DND-41 (cell line): ENCODE measurements at regions not wholly inside any gene's neighbourhood (a gene's known extent, or its start where the extent isn't known, plus 50 kb on each side); places are given as distances from the start of the nearest gene placed in this dataset.

ENCODE experiments used
- ATAC-seq: fragments of 200-7000 bp; cut with Tn5 transposase; 3 replicates; pipeline ENCODE4 v1.9.1; 2021; ENCODE audit warnings: low read depth; ENCODE audit not compliant: insufficient read depth
- DNase-seq: peaks from one replicate; pipeline ENCODE4 v3.0.0-alpha.2; 2020
- H2AFZ ChIP-seq: 2 replicates; pipeline ENCODE4 v1.6.0; 2012; ENCODE audit warnings: low read depth, low read length
- H3K27ac ChIP-seq: 2 replicates; pipeline ENCODE4 v1.5.1; 2012; ENCODE audit warnings: low read length, inconsistent platforms
- H3K27me3 ChIP-seq: fragments of 200-600 bp; sonication (generic); 2 replicates; pipeline ENCODE4 v1.6.0; 2012; ENCODE audit warnings: low read length, mild to moderate bottlenecking, inconsistent platforms; ENCODE audit not compliant: insufficient read depth, poor library complexity
- H3K36me3 ChIP-seq: 2 replicates; pipeline ENCODE4 v1.5.1; 2012; ENCODE audit warnings: low read length, inconsistent platforms; ENCODE audit not compliant: insufficient read depth
- H3K4me1 ChIP-seq: 2 replicates; pipeline ENCODE4 v1.5.1; 2012; ENCODE audit warnings: mild to moderate bottlenecking, low read length; ENCODE audit not compliant: insufficient read depth
- H3K4me2 ChIP-seq: 2 replicates; pipeline ENCODE4 v1.6.0; 2012; ENCODE audit warnings: mild to moderate bottlenecking, moderate library complexity, low read length, inconsistent platforms; ENCODE audit not compliant: insufficient read depth
- H3K4me3 ChIP-seq, 2 experiments: fragments of 200-600 bp in 1 of 2; shearing (Covaris generic) in 1 of 2; 2 replicates each; pipeline ENCODE4 v1.5.1; 2012 to 2016; ENCODE audit warnings: inconsistent platforms in 2 of 2, low read length in 2 of 2, mild to moderate bottlenecking in 2 of 2, low read depth in 1 of 2, moderate library complexity in 1 of 2
- H3K79me2 ChIP-seq: 2 replicates; pipeline ENCODE4 v1.6.0; 2012; ENCODE audit warnings: low read length, inconsistent platforms; ENCODE audit not compliant: insufficient read depth
- H3K9ac ChIP-seq: 2 replicates; pipeline ENCODE4 v1.6.0; 2012; ENCODE audit warnings: low read depth, mild to moderate bottlenecking, inconsistent platforms, low read length, moderate library complexity
- H3K9me3 ChIP-seq: 2 replicates; pipeline ENCODE4 v1.5.1; 2012; ENCODE audit warnings: low read length, moderate library complexity, mild to moderate bottlenecking, inconsistent platforms; ENCODE audit not compliant: insufficient read depth, severe bottlenecking
- H4K20me1 ChIP-seq: 2 replicates; pipeline ENCODE4 v1.6.0; 2012; ENCODE audit warnings: low read length; ENCODE audit not compliant: insufficient read depth
- EZH2 ChIP-seq: IDR thresholded peaks from 3 replicates; pipeline ENCODE4 v1.6.1; 2012; ENCODE audit warnings: borderline replicate concordance, low read depth, mild to moderate bottlenecking, moderate library complexity, low read length, inconsistent platforms; ENCODE audit not compliant: severe bottlenecking
- TF ChIP-seq, protein P1 (sequence below): IDR thresholded peaks from 2 replicates; pipeline ENCODE4 v1.5.1; 2012; ENCODE audit warnings: borderline replicate concordance, low read length, moderate library complexity, mild to moderate bottlenecking; ENCODE audit not compliant: poor library complexity, severe bottlenecking; ENCODE audit errors: extremely low read depth

DNA sequence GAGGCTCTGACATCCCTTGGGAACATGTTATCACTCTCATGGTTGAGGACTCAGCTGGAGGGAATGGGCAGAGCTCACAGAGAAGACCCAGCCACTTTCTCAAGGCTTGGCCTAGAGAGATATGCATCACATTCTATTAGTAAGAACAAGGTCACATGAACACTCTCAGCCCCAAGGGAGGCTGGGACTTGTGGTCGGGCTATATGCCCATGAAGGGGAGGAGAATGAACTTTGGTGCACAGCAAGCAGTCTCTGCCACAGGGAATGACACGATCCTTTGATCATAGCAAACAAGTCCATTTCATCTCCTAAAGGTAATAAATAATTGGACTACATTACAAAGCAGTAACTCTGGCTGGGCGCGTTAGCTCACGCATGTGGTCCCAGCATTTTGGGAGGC is 105.7 kb downstream of the SYF2 start:
- ATAC-seq (no peak), DNase-seq (peak; percentile 21)
- no peak for TF ChIP-seq EZH2
- TF ChIP-seq, protein P1, sequence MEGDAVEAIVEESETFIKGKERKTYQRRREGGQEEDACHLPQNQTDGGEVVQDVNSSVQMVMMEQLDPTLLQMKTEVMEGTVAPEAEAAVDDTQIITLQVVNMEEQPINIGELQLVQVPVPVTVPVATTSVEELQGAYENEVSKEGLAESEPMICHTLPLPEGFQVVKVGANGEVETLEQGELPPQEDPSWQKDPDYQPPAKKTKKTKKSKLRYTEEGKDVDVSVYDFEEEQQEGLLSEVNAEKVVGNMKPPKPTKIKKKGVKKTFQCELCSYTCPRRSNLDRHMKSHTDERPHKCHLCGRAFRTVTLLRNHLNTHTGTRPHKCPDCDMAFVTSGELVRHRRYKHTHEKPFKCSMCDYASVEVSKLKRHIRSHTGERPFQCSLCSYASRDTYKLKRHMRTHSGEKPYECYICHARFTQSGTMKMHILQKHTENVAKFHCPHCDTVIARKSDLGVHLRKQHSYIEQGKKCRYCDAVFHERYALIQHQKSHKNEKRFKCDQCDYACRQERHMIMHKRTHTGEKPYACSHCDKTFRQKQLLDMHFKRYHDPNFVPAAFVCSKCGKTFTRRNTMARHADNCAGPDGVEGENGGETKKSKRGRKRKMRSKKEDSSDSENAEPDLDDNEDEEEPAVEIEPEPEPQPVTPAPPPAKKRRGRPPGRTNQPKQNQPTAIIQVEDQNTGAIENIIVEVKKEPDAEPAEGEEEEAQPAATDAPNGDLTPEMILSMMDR = no peak

DNA sequence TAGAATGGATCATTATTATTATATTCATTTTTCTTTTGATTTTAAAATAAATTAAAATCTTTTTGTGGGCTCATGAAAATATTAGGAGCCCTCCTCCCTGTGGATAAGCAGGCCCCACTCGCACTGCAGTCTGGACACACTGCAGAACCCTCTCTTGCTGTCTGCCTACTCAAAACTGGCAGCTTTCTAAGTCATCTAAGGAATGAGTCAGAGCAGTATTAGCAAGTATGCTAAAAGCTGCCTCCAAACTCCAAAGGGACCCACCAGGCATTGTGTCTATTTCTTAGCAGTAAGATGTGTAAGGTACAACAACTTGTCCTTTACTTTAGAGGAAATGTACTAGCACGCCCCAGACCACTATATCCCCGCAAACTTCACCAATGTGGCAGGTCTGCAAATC is 108.8 kb downstream of the SYF2 start:
- no peaks in the 10 kb centered on the region for H3K9me3 ChIP-seq
- TF ChIP-seq EZH2 = no peak
- TF ChIP-seq, protein P1 = no peak

More for the DNA sequence above, 105.7 kb downstream of the SYF2 start:
- peaks cover 10% of the 10 kb centered on the region for H3K27me3 ChIP-seq
- no peaks in the 10 kb centered on the region for H3K9me3 ChIP-seq
- no peak overlapping the region for H2AFZ ChIP-seq
- no peak overlapping the region for H3K27ac ChIP-seq
- H3K36me3 ChIP-seq = no peaks in the 10 kb centered on the region
- H3K9ac ChIP-seq = no peak overlapping the region
- no peak overlapping the region for H3K4me2 ChIP-seq
- no peaks in the 10 kb centered on the region for H3K79me2 ChIP-seq
- H3K4me3 ChIP-seq = no peak overlapping the region
- no peaks in the 10 kb centered on the region for H4K20me1 ChIP-seq
- no peaks in the 10 kb centered on the region for H3K4me1 ChIP-seq

DNA sequence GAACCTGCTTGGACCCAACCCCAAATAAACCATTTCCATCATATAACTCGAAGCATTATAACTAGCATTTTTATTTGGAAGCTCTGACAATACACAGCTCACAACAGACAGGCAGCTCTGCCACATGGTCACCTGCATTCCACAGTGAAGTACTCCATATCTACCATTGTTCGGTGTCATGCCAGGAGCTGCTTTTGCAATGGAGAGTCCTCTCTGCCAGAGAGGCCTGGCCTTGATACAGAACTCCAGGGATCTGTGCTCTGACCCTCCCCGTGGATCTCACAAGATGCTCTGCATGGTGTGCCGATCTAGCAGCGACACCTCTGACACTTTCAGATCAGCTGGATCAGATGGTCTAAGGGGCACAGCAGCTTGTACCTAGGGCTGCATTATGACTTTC is 109.6 kb downstream of the SYF2 start:
- Histone ChIP-seq H3K4me1 (no peaks in the 10 kb centered on the region), H3K27me3 (peaks cover 3% of the 10 kb centered on the region), H2AFZ (no peak overlapping the region), H3K27ac (no peak overlapping the region), H3K4me3 (no peak overlapping the region), H3K9me3 (no peaks in the 10 kb centered on the region), H4K20me1 (no peaks in the 10 kb centered on the region), H3K36me3 (no peaks in the 10 kb centered on the region), H3K9ac (no peak overlapping the region), H3K4me2 (no peak overlapping the region), H3K79me2 (no peaks in the 10 kb centered on the region)
- DNase-seq (no peak), ATAC-seq (no peak)
- no peak for TF ChIP-seq EZH2
- TF ChIP-seq, protein P1 = no peak

More for the DNA sequence above, 108.8 kb downstream of the SYF2 start:
- H3K4me2 ChIP-seq = no peak overlapping the region
- no peak overlapping the region for H2AFZ ChIP-seq
- no peak overlapping the region for H3K9ac ChIP-seq
- no peak overlapping the region for H3K4me3 ChIP-seq
- H3K4me1 ChIP-seq = no peaks in the 10 kb centered on the region
- no peak for DNase-seq
- no peak for ATAC-seq
- no peaks in the 10 kb centered on the region for H3K79me2 ChIP-seq
- no peaks in the 10 kb centered on the region for H3K36me3 ChIP-seq
- no peaks in the 10 kb centered on the region for H4K20me1 ChIP-seq
- peaks cover 3% of the 10 kb centered on the region for H3K27me3 ChIP-seq
- no peak overlapping the region for H3K27ac ChIP-seq

DNA sequence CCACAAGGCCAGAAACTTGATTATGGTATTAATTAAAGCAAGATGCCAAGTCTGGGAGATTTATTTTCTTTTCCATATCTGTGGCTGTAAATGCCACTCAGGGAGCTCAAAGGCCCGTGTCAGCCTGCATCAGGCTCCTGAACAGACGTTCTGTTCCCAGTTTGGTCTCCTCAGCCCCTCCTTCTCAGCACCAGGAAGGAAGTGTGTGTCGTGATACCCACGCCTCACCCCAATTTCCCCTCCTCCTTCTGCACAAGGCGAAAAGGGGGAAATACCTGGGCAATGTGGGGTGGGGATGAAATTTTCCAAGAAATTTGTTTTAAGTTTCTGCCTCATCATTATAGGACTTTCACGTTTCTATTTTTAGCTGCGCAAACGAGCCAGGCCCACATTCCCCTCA is 112.0 kb downstream of the SYF2 start:
- Histone ChIP-seq H3K9ac (no peak overlapping the region), H3K4me3 (no peak overlapping the region), H4K20me1 (no peaks in the 10 kb centered on the region), H3K9me3 (no peaks in the 10 kb centered on the region), H3K27me3 (no peaks in the 10 kb centered on the region), H3K4me1 (no peaks in the 10 kb centered on the region), H3K79me2 (no peaks in the 10 kb centered on the region), H2AFZ (no peak overlapping the region), H3K27ac (no peak overlapping the region), H3K4me2 (no peak overlapping the region), H3K36me3 (no peaks in the 10 kb centered on the region)
- ATAC-seq (no peak), DNase-seq (no peak)
- TF ChIP-seq, protein P1 = no peak
- TF ChIP-seq EZH2 = no peak
